WI38 (cell line): ENCODE measurements at regions not wholly inside any gene's neighbourhood (a gene's known extent, or its start where the extent isn't known, plus 50 kb on each side); places are given as distances from the start of the nearest gene placed in this dataset.

Experiments used
- H3K4me3 ChIP-seq: 2 replicates; pipeline ENCODE4 v1.5.1; 2011; ENCODE audit warnings: low read depth, mild to moderate bottlenecking, control low read depth, low read length
- TF ChIP-seq, protein P1 (sequence below): IDR thresholded peaks from 2 replicates; pipeline ENCODE4 v1.5.1; 2012; ENCODE audit warnings: low read depth, mild to moderate bottlenecking, control low read depth, low read length

DNA sequence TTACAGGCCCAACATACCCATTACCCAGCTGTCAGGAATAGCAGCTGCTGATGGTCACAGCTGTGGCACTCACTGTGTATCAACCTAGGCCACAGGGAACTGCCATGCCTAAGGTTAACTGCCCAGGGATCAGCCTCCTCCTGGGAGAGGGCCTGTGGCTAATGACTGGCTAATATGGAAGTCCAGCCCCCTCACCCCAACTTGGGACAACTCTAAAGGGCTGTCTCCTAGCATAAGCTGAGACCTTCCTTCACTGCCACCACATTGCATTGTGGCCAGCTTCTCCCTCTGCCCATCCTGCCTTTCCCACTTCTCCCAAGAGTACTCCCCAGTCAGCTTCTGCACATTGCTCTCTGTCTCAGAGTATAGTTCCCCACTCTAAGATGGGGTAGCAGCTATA, 316.5 kb downstream of the SMAD2 start:
- H3K4me3 ChIP-seq: no peak overlapping the region
- TF ChIP-seq, protein P1, sequence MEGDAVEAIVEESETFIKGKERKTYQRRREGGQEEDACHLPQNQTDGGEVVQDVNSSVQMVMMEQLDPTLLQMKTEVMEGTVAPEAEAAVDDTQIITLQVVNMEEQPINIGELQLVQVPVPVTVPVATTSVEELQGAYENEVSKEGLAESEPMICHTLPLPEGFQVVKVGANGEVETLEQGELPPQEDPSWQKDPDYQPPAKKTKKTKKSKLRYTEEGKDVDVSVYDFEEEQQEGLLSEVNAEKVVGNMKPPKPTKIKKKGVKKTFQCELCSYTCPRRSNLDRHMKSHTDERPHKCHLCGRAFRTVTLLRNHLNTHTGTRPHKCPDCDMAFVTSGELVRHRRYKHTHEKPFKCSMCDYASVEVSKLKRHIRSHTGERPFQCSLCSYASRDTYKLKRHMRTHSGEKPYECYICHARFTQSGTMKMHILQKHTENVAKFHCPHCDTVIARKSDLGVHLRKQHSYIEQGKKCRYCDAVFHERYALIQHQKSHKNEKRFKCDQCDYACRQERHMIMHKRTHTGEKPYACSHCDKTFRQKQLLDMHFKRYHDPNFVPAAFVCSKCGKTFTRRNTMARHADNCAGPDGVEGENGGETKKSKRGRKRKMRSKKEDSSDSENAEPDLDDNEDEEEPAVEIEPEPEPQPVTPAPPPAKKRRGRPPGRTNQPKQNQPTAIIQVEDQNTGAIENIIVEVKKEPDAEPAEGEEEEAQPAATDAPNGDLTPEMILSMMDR: no peak

DNA sequence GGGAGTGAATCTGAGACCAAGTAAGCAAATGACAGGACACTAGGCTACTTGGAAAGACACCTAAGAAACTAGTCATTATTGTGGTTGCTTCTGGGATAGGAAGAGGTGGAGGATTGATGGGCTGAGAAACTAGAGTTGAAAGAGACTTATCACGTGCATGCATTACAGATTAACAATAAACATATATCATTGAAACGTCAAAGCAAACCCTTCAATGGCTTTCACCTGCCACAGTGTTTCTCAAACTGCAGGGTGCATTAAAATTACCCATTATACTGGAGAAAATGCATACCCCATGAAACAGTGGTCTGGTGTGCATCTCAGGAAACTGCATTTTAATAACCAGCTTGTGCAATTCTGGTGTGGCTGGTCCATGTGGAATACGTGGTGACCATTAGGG, 318.8 kb downstream of the SMAD2 start:
- TF ChIP-seq, protein P1: no peak
- H3K4me3 ChIP-seq: no peak overlapping the region

DNA sequence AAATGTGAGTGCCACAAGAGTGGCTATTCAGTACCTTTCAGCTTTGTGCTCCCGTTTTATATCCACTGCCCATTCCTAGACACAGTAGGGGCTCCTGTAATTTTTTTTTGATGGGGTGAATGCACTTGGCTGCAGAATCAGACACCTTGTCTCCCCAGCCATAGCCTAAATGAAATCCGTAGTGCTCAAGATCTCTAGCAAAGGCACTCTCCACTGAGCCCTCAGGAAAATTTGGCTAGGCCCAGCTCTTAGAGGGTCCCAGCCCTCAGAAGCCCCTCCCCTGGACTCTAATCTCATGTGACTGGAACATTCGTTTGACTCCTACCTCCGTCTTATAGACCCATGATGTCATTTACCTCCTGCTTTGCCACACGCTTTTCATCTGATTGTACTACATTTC, 323.9 kb downstream of the SMAD2 start:
- H3K4me3 ChIP-seq: no peak overlapping the region
- TF ChIP-seq, protein P1: no peak

DNA sequence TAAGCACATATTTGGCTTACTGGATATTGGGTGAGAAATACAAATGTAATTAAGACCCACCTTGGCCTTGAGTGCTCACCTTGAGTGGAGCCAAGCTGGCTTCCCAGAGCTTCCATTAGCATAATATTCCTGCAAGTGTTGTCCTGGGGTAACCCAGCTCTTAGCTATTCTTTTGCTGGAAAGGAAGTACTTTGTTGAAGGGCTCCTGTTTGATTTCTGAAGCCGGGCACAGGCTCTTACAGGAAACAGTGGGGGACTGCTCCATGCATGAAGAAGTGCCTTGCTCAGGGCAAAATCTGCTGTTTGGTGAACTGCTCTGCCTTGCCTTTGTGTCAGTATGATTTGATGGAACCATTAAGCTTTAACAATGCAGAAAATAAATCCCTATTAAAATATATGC, 325.4 kb downstream of the SMAD2 start:
- H3K4me3 ChIP-seq: no peak overlapping the region
- TF ChIP-seq, protein P1: no peak

DNA sequence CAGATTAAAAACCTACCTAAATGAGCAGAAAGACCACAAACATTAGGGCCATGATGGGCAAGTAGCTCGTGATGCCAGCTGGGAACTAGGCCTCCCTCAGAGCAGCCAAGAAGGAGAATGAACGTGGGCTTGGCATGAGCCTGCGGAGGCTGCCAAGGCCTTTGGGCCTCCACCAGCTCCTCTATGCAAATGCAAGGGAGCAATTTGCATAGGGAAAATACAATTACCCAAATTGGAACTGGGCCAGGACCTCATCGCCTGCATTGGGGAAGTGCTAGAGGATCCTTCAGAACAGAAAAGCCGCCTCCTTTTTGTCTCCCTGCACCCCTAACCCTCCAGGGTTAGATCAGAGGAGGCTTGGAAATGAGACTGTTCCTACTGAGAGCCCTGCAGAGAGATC, 326.4 kb downstream of the SMAD2 start:
- no peak overlapping the region for H3K4me3 ChIP-seq
- TF ChIP-seq, protein P1: no peak

DNA sequence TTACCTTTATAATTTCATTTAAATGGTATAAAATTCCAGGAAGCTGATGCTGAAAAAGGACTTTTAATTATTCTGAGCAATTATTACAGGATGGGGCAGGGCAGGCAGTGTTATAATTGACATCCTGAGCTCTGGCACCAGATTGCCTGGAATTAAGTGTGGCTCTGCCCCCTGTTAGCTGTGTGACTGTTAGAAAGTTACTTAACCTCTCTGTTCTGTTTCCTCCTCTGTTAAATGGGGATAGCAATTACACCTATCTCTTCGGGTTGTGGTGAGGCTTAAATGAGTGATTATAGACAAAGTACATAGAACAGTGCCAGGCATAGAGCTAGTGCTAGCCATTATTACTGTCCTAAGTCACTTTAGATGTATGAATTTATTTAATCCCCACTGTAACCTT, 327.3 kb downstream of the SMAD2 start:
- TF ChIP-seq, protein P1: no peak

DNA sequence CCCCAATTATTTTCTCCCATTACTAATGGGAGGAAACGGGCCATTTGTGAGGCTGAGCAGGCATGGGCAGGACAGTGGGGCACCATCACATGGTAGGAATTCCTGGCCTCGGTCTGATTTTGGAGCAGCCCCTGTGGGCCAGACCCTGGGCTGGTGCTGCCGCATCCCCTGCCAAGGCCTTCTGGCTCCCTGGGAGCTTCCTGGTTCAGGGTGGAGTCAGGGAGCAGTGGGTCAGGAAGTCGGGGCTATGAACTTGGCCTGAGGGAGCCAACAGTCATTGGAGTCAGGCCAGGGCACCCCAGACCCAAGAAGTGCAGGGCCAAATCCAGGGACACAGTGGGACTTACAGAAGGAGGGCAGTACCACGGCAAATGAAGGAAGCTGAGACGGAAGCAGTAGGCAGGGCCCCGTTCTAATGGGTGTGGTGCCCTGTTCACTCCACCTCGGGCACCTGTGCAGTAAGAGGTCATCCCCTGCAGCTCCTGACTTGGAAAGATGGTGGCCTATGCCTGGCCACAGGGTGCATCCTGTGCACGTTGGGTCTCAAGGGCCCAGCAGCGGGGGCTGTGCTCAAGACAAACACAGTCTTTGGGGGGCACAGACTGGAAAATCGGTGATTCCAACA, 328.1 kb downstream of the SMAD2 start:
- TF ChIP-seq, protein P1: no peak

More for the DNA sequence above, 327.3 kb downstream of the SMAD2 start:
- no peak overlapping the region for H3K4me3 ChIP-seq

More for the DNA sequence above, 328.1 kb downstream of the SMAD2 start:
- no peak overlapping the region for H3K4me3 ChIP-seq
